ENCODE measurements at regions not wholly inside any gene's neighbourhood (a gene's known extent, or its start where the extent isn't known, plus 50 kb on each side); places are given as distances from the start of the nearest gene placed in this dataset.

GRCh38 chr7:28298870-28299518, 113.3 kb upstream of the CREB5 start:
- ChIA-PET CTCF (interaction anchor here (0.6 to 2.5 kb wide), 29 partner anchors 10 to 585 kb away, joined by 3 to 15 read pairs (median 3); no protein-coding TSS in a partner anchor), POLR2A (no interaction called here)
- Histone ChIP-seq H3K4me1 (peaks cover 8% of the 10 kb centered on the region; the same call in 1 of the 3 replicates), H3K9me3 (no peaks in the 10 kb centered on the region), H3K4me3 (no peak overlapping the region), H3K27ac (peak overlapping the region in 1 of 2 experiments; percentile 32; a peak in 2 of 6 replicates), H3K4me2 (peak overlapping the region; percentile 26; the same call in 1 of the 3 replicates)
- DNase-seq (ENCODE audit: low read depth in 1 of 2, low spot score in 1 of 2) (peak; percentile 52 to 84), FAIRE-seq (peak; percentile 7), ATAC-seq (peak; percentile 98 to 99)
- WGBS (ENCODE audit: missing lambda C conversion rate), result 20% methylated on average over 7 of the region's 7 CpGs
- no peak for TF ChIP-seq EHMT2 (IDR thresholded peaks at IDR 0.05; ENCODE audit: low read depth)
- TF ChIP-seq HOXB5 (CRISPR knock-in tag; IDR thresholded peaks at IDR 0.05), result no peak
- TF ChIP-seq HDAC2 (IDR thresholded peaks at IDR 0.05), result no peak
- TF ChIP-seq RFX5 (IDR thresholded peaks at IDR 0.05), result no peak
- TF ChIP-seq RAD21 (conservative IDR thresholded peaks at IDR 0.05 in 1 of 2, IDR thresholded peaks at IDR 0.05 in 1 of 2), result peak; percentile 78 to 82
- TF ChIP-seq NR3C1 (IDR thresholded peaks at IDR 0.05), result no peak
- no peak for TF ChIP-seq CBX2 (IDR thresholded peaks at IDR 0.05; ENCODE audit: borderline replicate concordance, low read depth)
- no peak for TF ChIP-seq MAZ (IDR thresholded peaks at IDR 0.05; ENCODE audit: borderline replicate concordance, low read depth, low read length)
- no peak for TF ChIP-seq TP53 (CRISPR knock-in tag; IDR thresholded peaks at IDR 0.05)
- TF ChIP-seq CTCF (IDR thresholded peaks at IDR 0.05), result peak; percentile 69
- no peak for TF ChIP-seq POLR2A (IDR thresholded peaks at IDR 0.05; ENCODE audit: low read length)
- TF ChIP-seq RARB (CRISPR knock-in tag; IDR thresholded peaks at IDR 0.05), result no peak
- no peak for TF ChIP-seq ZFP36 (IDR thresholded peaks at IDR 0.05; ENCODE audit: borderline replicate concordance, partially characterized antibody)
- no peak for TF ChIP-seq GATA3 (IDR thresholded peaks at IDR 0.05; ENCODE audit: borderline replicate concordance)
- no peak for TF ChIP-seq JUN (IDR thresholded peaks at IDR 0.05)
- no peak for TF ChIP-seq ZNF302 (CRISPR knock-in tag; IDR thresholded peaks at IDR 0.05)
- no peak for TF ChIP-seq ESRRA (IDR thresholded peaks at IDR 0.05; ENCODE audit: borderline replicate concordance, low read length)
- no peak for TF ChIP-seq EHF (CRISPR knock-in tag; IDR thresholded peaks at IDR 0.05)
- TF ChIP-seq SREBF2 (IDR thresholded peaks at IDR 0.05), result no peak
- TF ChIP-seq MAFK (IDR thresholded peaks at IDR 0.05; ENCODE audit: partially characterized antibody), result peak; percentile 72
- no peak for TF ChIP-seq HEYL (CRISPR knock-in tag; IDR thresholded peaks at IDR 0.05)
- peak; percentile 72 for TF ChIP-seq SMC3 (IDR thresholded peaks at IDR 0.05)
- TF ChIP-seq RNF2 (IDR thresholded peaks at IDR 0.05; ENCODE audit: borderline replicate concordance, low read depth), result no peak
- peak; percentile 75 for TF ChIP-seq NFE2L2 (conservative IDR thresholded peaks at IDR 0.05; ENCODE audit: low read length)

DNA sequence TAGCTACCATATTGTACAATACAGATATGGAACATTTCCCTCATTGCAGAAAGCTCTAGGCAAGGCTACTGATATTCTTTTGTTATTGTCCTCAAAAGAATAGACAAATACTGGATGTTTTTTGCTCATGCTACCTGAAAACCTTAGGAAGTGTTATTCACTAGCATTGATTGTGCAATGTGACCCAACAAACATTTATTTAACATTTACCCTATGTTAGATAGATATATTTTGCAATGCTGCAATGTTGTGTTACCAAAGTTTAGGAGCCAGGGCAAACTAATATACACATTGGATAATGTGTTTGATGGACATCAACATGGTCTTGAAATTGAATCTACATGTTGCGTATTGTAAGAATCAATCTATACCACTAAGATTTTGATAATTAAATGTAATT, 112.8 kb upstream of the CREB5 start:
- FAIRE-seq (no peak), DNase-seq (ENCODE audit: low read depth in 1 of 2, low spot score in 1 of 2) (no peak), ATAC-seq (no peak)
- Histone ChIP-seq H3K27ac (no peak overlapping the region), H3K4me3 (no peak overlapping the region), H3K9me3 (no peaks in the 10 kb centered on the region), H3K4me2 (no peak overlapping the region), H3K4me1 (peaks cover 8% of the 10 kb centered on the region; the same call in 1 of the 3 replicates)
- CTCF ChIA-PET, result interaction anchor here (0.6 to 2.5 kb wide), 28 partner anchors 9 to 584 kb away, joined by 3 to 15 read pairs (median 3); no protein-coding TSS in a partner anchor
- TF ChIP-seq ZC3H11A (IDR thresholded peaks at IDR 0.05) (no peak), CEBPB (IDR thresholded peaks at IDR 0.05) (peak in 1 of 2 experiments; percentile 48; a peak in 2 of 4 replicates)
- WGBS (ENCODE audit: missing lambda C conversion rate), result 88% methylated on average over 1 of the region's 1 CpG
- POLR2A ChIA-PET, result no interaction called here

All from A549 (cell line).